Stimulated activated naive CD8-positive, alpha-beta T cell treated with anti-CD3 and anti-CD28 coated beads, Interleukin-15, amount 100 ng/mL, for 72 hours (primary cell): ENCODE measurements at regions not wholly inside any gene's neighbourhood (a gene's known extent, or its start where the extent isn't known, plus 50 kb on each side); places are given as distances from the start of the nearest gene placed in this dataset.
A peak's percentile ranks its signal among the peaks of the same experiment; 100 is the strongest.
"Not testable (repeated sequence)": the region's sequence is repeated elsewhere in the genome, so short reads cannot be mapped to it uniquely, and the experiment has no call there.

Experiments
- ATAC-seq: fragments of 150-1000 bp; cut with Tn5 transposase; 2 replicates; pipeline ENCODE4 v1.10.0; 2021; ENCODE audit warnings: mild to moderate bottlenecking, moderate library complexity
- DNase-seq, 2 donors: peaks; one replicate each; pipeline ENCODE4 v3.0.0; 2021 to 2022
- H3K27ac Mint-ChIP-seq, 2 donors: one replicate each; pipeline ENCODE4 v1.8.0; 2022; ENCODE audit warnings: mild to moderate bottlenecking in 2 of 2, mixed read lengths in 2 of 2, moderate library complexity in 2 of 2
- H3K27me3 Mint-ChIP-seq: one replicate; pipeline ENCODE4 v1.8.0; 2022; ENCODE audit warnings: mixed read lengths
- H3K4me1 Mint-ChIP-seq: one replicate; pipeline ENCODE4 v1.8.0; 2022; ENCODE audit warnings: mild to moderate bottlenecking, mixed read lengths
- H3K4me3 Mint-ChIP-seq, 2 donors: one replicate each; pipeline ENCODE4 v1.8.0; 2022; ENCODE audit warnings: mild to moderate bottlenecking in 2 of 2, mixed read lengths in 2 of 2, moderate library complexity in 1 of 2
- H3K9me3 Mint-ChIP-seq, 2 donors: one replicate each; pipeline ENCODE4 v1.8.0; 2022; ENCODE audit warnings: mixed read lengths in 2 of 2

DNA sequence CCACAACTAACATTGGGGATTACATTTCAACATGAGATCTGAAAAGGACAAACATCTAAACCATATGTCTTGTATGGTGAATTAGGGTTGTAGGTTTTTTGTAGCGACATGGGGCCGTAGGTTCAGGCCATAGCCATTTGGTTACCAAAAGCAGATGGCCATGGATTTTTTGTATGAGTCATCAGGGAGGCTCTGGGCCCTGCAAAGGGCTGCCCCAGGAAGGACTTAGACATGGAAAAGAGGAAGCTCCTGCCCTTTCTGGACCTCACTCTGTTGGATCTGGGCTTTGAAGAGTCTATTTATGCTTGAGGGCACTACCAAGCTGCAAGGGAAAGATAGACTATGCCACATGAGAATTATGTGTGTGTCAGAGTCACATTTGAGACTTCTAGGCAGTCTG is 89.3 kb upstream of the DHRS4 start:
- H3K27me3 Mint-ChIP-seq, result peaks cover 7% of the 10 kb centered on the region
- no peak overlapping the region for H3K4me3 Mint-ChIP-seq
- DNase-seq (no peak), ATAC-seq (no peak)
- H3K27ac Mint-ChIP-seq, result no peak overlapping the region
- H3K4me1 Mint-ChIP-seq, result no peaks in the 10 kb centered on the region
- no peaks in the 10 kb centered on the region for H3K9me3 Mint-ChIP-seq

- ATAC-seq, result no peak
- no peak overlapping the region for H3K27ac Mint-ChIP-seq
- no peak for DNase-seq
- H3K9me3 Mint-ChIP-seq, result no peaks in the 10 kb centered on the region
- no peaks in the 10 kb centered on the region for H3K4me1 Mint-ChIP-seq
- no peak overlapping the region for H3K4me3 Mint-ChIP-seq
- H3K27me3 Mint-ChIP-seq, result peaks cover 12% of the 10 kb centered on the region
Measured at GRCh38 chr14:23864861-23865260, 88.7 kb upstream of the DHRS4 start.

DNA sequence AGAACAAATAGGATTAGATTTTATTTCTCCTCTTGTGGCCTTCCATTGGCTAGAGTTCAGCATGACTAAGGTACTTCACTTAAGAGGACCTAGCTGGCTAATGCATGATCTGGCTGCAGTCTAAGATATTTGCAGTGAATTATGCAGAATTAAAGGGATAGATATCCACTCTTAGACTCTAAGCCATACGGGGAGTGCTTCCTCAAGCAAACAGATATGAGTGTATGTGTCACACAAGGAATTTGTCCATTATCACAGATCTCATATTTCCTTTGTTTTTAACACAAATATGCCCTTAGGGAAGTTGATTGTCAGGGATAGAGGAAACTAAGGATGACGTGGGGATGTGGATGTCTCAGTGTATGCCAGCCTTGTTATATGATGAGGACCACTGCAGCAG is 88.1 kb upstream of the DHRS4 start:
- Mint-ChIP-seq H3K27ac (no peak overlapping the region), H3K9me3 (no peaks in the 10 kb centered on the region), H3K27me3 (peaks cover 18% of the 10 kb centered on the region), H3K4me1 (no peaks in the 10 kb centered on the region), H3K4me3 (no peak overlapping the region)
- DNase-seq (no peak), ATAC-seq (no peak)

DNA sequence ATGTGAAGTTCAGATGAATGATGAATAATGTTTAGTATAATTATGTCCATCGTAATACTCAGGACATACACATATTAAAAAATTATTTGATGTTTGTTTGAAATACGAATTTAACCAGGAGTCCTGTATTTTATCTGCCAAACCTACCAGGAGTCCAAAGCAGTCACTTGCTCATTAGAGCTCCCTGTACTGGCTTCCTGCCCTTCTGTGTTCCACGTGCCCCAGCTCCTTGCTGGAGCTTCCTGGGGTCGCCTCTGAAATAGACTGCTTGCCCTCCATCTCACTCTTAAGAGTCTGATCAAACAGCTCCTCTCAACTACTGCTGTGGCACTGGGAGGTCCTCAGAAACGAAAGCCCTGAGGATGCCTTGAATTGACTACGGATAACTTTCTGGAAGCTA is 87.3 kb upstream of the DHRS4 start:
- ATAC-seq (no peak), DNase-seq (no peak)
- Mint-ChIP-seq H3K4me3 (no peak overlapping the region), H3K4me1 (no peaks in the 10 kb centered on the region), H3K9me3 (no peaks in the 10 kb centered on the region), H3K27me3 (peaks cover 21% of the 10 kb centered on the region), H3K27ac (no peak overlapping the region)

- no peak overlapping the region for H3K27ac Mint-ChIP-seq
- DNase-seq (no peak), ATAC-seq (no peak)
- no peaks in the 10 kb centered on the region for H3K4me1 Mint-ChIP-seq
- no peaks in the 10 kb centered on the region for H3K9me3 Mint-ChIP-seq
- H3K4me3 Mint-ChIP-seq, result no peak overlapping the region
- peaks cover 29% of the 10 kb centered on the region for H3K27me3 Mint-ChIP-seq
Measured at GRCh38 chr14:23869078-23869719, 84.4 kb upstream of the DHRS4 start.

DNA sequence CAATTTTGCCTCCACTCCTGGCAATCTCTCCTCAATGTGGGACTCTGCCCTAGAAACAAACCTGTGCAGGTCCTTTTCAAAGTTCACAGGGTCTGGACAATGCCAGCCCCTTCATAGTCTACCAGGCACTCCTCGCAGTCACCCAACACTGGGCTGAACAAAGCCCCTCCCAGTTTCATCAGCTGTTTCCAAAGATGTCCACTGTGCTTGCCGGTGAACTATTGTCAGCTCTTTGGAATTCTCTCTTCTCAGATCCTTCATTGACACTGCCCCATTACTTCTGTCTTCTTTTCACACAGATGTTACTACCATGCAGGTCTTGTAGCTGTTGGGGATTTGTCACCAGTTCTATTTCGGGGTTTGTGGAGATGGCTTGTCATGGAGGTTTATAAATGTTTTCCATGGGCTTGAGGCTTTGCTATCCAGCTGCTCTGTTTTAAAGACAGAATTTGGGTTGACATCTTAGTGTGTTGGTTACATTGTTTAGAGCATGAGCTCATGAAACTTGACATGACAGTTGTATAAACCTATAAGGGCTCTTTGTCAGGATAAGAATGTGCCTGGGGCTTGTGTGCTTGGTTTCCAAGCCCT is 77.3 kb upstream of the DHRS4 start:
- no peak for DNase-seq
- Mint-ChIP-seq H3K27me3 (peaks cover 22% of the 10 kb centered on the region), H3K4me3 (no peak overlapping the region), H3K27ac (peak overlapping the region in 1 of 2 donors; percentile 24), H3K9me3 (no peaks in the 10 kb centered on the region), H3K4me1 (no peaks in the 10 kb centered on the region)
- ATAC-seq, result no peak

- DNase-seq (no peak), ATAC-seq (peak; percentile 55)
- Mint-ChIP-seq H3K27ac (no peak overlapping the region), H3K4me1 (no peaks in the 10 kb centered on the region), H3K9me3 (no peaks in the 10 kb centered on the region), H3K4me3 (no peak overlapping the region), H3K27me3 (peaks cover 15% of the 10 kb centered on the region)
Measured at GRCh38 chr14:23877111-23877510, 76.5 kb upstream of the DHRS4 start.

DNA sequence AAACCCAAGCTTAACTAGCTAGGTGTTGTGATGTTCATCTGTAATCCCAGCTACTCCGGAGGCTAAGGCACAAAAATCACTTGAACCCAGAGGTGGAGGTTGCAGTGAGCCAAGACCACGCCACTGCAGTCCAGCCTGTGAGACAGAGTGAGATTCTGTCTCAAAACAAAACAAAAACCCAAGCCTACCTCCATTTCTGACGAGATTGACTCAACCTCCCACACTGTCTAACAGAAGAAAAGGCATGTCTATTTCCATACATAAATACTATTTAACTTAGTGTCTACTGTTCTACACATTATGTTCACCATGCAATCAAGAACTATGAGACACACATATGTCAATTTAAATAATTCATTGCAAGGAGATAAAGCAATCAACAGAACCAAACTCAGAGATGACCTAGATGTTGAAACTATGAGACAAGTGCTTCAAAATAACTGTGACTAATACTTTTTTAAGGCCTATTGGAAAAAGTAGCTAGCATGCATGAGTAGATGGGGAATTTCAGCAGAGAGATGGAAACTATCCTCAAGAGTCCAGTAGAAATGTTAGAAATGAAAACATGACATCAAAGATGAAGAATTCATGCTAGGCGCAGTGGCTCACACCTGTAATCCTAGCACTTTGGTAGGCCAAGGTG is 75.9 kb upstream of the DHRS4 start:
- H3K27ac Mint-ChIP-seq, result no peak overlapping the region
- H3K4me1 Mint-ChIP-seq, result no peaks in the 10 kb centered on the region
- DNase-seq (no peak), ATAC-seq (peak; percentile 71)
- H3K27me3 Mint-ChIP-seq, result peaks cover 14% of the 10 kb centered on the region
- H3K9me3 Mint-ChIP-seq, result no peaks in the 10 kb centered on the region
- H3K4me3 Mint-ChIP-seq, result no peak overlapping the region

- no peak for DNase-seq
Measured at GRCh38 chr14:23881282-23881681, 72.3 kb upstream of the DHRS4 start.

GRCh38 chr14:23883684-23884540 is 69.7 kb upstream of the DHRS4 start:
- H3K9me3 Mint-ChIP-seq, result peaks cover 5 to 7% of the 10 kb centered on the region in 2 donors
- no peaks in the 10 kb centered on the region for H3K4me1 Mint-ChIP-seq
- H3K27me3 Mint-ChIP-seq, result peaks cover 20% of the 10 kb centered on the region
- DNase-seq (no peak), ATAC-seq (no peak)
- no peak overlapping the region for H3K27ac Mint-ChIP-seq
- H3K4me3 Mint-ChIP-seq, result no peak overlapping the region

More at GRCh38 chr14:23881282-23881681, 72.3 kb upstream of the DHRS4 start:
- no peak for ATAC-seq
- Mint-ChIP-seq H3K4me3 (no peak overlapping the region), H3K9me3 (no peaks in the 10 kb centered on the region), H3K27me3 (peaks cover 16% of the 10 kb centered on the region), H3K4me1 (no peaks in the 10 kb centered on the region), H3K27ac (no peak overlapping the region)

GRCh38 chr14:23884541-23884904 is 69.0 kb upstream of the DHRS4 start:
- ATAC-seq, result no peak
- no peak for DNase-seq
- H3K4me3 Mint-ChIP-seq, result no peak overlapping the region
- H3K9me3 Mint-ChIP-seq, result peaks cover 5 to 7% of the 10 kb centered on the region in 2 donors
- H3K27me3 Mint-ChIP-seq, result peaks cover 20% of the 10 kb centered on the region
- no peak overlapping the region for H3K27ac Mint-ChIP-seq
- H3K4me1 Mint-ChIP-seq, result no peaks in the 10 kb centered on the region

GRCh38 chr14:23887536-23887935 is 66.0 kb upstream of the DHRS4 start:
- H3K27me3 Mint-ChIP-seq, result peaks cover 20% of the 10 kb centered on the region
- no peaks in the 10 kb centered on the region for H3K4me1 Mint-ChIP-seq
- no peak for ATAC-seq
- peaks cover 5 to 7% of the 10 kb centered on the region in 2 donors for H3K9me3 Mint-ChIP-seq
- no peak overlapping the region for H3K27ac Mint-ChIP-seq
- DNase-seq, result no peak
- no peak overlapping the region for H3K4me3 Mint-ChIP-seq

DNA sequence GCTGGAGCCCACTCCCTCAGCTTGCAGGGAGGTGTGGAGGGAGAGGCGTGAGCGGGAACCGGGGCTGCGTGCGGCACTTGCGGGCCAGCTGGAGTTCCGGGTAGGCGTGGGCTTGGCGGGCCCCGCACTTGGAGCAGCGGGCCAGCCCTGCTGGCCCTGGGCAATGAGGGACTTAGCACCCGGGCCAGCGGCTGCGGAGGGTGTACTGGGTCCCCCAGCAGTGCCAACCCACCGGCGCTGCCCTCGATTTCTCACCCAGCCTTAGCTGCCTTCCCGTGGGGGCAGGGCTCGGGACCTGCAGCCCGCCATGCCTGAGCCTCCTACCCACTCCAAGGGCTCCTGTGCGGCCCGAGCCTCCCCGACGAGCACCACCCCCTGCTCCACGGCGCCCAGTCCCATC is 61.9 kb upstream of the DHRS4 start:
- not testable (repeated sequence) for DNase-seq, H3K4me1 Mint-ChIP-seq, H3K9me3 Mint-ChIP-seq, ATAC-seq, H3K4me3 Mint-ChIP-seq, H3K27ac Mint-ChIP-seq
- peaks cover 11% of the 10 kb centered on the region for H3K27me3 Mint-ChIP-seq

DNA sequence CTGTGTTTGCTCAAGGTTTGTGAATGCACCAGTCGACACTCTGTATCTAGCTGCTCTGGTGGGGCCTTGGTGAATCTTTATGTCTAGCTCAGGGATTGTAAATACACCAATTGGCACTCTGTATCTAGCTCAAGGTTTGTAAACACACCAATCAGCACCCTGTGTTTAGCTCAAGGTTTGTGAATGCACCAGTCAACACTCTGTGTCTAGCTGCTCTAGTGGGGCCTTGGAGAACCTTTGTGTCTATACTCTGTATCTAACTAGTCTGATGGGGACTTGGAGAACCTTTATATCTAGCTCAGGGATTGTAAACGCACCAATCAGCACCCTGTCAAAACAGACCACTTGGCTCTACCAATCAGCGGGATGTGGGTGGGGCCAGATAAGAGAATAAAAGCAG is 61.3 kb upstream of the DHRS4 start:
- not testable (repeated sequence) for H3K27ac Mint-ChIP-seq, ATAC-seq, DNase-seq, H3K9me3 Mint-ChIP-seq, H3K4me1 Mint-ChIP-seq, H3K4me3 Mint-ChIP-seq, H3K27me3 Mint-ChIP-seq

- no peaks in the 10 kb centered on the region for H3K4me1 Mint-ChIP-seq
- no peak overlapping the region for H3K27ac Mint-ChIP-seq
- no peak overlapping the region for H3K4me3 Mint-ChIP-seq
- ATAC-seq, result no peak
- no peak for DNase-seq
- H3K9me3 Mint-ChIP-seq, result peaks cover 0 to 7% of the 10 kb centered on the region in 2 donors
- peaks cover 7% of the 10 kb centered on the region for H3K27me3 Mint-ChIP-seq
Measured at GRCh38 chr14:23894362-23895052, 59.1 kb upstream of the DHRS4 start.
